Chondrocyte (in vitro differentiated cells): ENCODE measurements at regions not wholly inside any gene's neighbourhood (a gene's known extent, or its start where the extent isn't known, plus 50 kb on each side); places are given as distances from the start of the nearest gene placed in this dataset.

Source experiments
- DNase-seq: peaks from one replicate; pipeline ENCODE4 v3.0.0; 2021; ENCODE audit warnings: mixed read lengths, low spot score
- H3K27ac Mint-ChIP-seq: one replicate; pipeline ENCODE4 v1.8.0; 2021; ENCODE audit warnings: mild to moderate bottlenecking, moderate library complexity, mixed read lengths; ENCODE audit not compliant: unreplicated experiment
- H3K27me3 Mint-ChIP-seq: 2 replicates; pipeline ENCODE4 v1.8.0; 2021; ENCODE audit warnings: low read depth, mixed read lengths
- H3K36me3 Mint-ChIP-seq: 2 replicates; pipeline ENCODE4 v1.8.0; 2021; ENCODE audit warnings: low read depth, mixed read lengths
- H3K4me1 Mint-ChIP-seq: 2 replicates; pipeline ENCODE4 v1.8.0; 2021; ENCODE audit warnings: low read depth, mild to moderate bottlenecking, mixed read lengths
- H3K4me3 Mint-ChIP-seq: one replicate; pipeline ENCODE4 v1.8.0; 2021; ENCODE audit warnings: mild to moderate bottlenecking, moderate library complexity, mixed read lengths; ENCODE audit not compliant: unreplicated experiment
- H3K9me3 Mint-ChIP-seq: 2 replicates; pipeline ENCODE4 v1.8.0; 2021; ENCODE audit warnings: low read depth, mixed read lengths
- CTCF ChIP-seq: fragments of 200-600 bp; sonication (generic); IDR thresholded peaks from 2 replicates; pipeline ENCODE4 v1.5.0; 2021; ENCODE audit warnings: antibody characterized with exemption, mild to moderate bottlenecking, moderate library complexity

DNA sequence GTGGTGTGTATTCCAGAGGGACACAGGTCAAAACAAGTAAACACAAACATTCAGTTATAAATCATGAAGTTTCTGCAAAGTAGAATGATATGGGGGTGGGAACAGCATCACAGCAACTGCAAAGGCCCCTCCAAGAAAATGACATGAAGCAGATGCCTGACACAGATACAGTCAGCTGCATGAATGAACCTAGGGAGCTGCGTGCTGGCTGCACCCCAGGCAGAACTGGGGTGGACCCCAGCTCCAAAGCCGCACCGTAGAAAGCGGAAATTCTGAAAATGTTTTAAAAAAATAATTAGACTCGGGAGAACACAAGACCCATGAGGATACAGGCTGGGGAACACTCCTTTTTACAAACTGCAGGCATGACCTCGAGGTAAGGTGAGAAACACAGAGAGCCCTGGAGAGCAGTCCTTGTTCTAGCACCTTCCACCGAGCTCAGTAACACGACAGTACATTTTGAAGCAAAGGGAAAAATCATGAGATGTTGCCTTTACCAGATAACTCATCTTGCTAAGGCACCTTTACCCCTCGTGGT lies 323.8 kb downstream of the SOX9 start:
- no peak for TF ChIP-seq CTCF
- no peak overlapping the region for H3K4me3 Mint-ChIP-seq
- peaks cover 28% of the 10 kb centered on the region for H3K4me1 Mint-ChIP-seq
- DNase-seq = no peak
- no peaks in the 10 kb centered on the region for H3K36me3 Mint-ChIP-seq
- no peaks in the 10 kb centered on the region for H3K27me3 Mint-ChIP-seq
- H3K9me3 Mint-ChIP-seq = no peaks in the 10 kb centered on the region
- no peak overlapping the region for H3K27ac Mint-ChIP-seq

GRCh38 chr17:72445055-72445991 lies 324.5 kb downstream of the SOX9 start:
- Mint-ChIP-seq H3K4me3 (no peak overlapping the region), H3K36me3 (peaks cover under 1% of the 10 kb centered on the region), H3K9me3 (no peaks in the 10 kb centered on the region), H3K27ac (no peak overlapping the region), H3K4me1 (peaks cover 20% of the 10 kb centered on the region), H3K27me3 (no peaks in the 10 kb centered on the region)
- TF ChIP-seq CTCF = no peak
- no peak for DNase-seq

- Mint-ChIP-seq H3K27me3 (no peaks in the 10 kb centered on the region), H3K36me3 (peaks cover 1% of the 10 kb centered on the region), H3K9me3 (no peaks in the 10 kb centered on the region), H3K27ac (no peak overlapping the region), H3K4me3 (no peak overlapping the region), H3K4me1 (peaks cover 19% of the 10 kb centered on the region)
- no peak for DNase-seq
- no peak for TF ChIP-seq CTCF
Measured at GRCh38 chr17:72446118-72446517, 325.3 kb downstream of the SOX9 start.

- Mint-ChIP-seq H3K4me3 (no peak overlapping the region), H3K36me3 (peaks cover 1% of the 10 kb centered on the region), H3K27me3 (no peaks in the 10 kb centered on the region), H3K4me1 (peaks cover 19% of the 10 kb centered on the region), H3K9me3 (no peaks in the 10 kb centered on the region), H3K27ac (no peak overlapping the region)
- DNase-seq = no peak
- TF ChIP-seq CTCF = no peak
Measured at GRCh38 chr17:72446525-72447250, 325.9 kb downstream of the SOX9 start.

DNA sequence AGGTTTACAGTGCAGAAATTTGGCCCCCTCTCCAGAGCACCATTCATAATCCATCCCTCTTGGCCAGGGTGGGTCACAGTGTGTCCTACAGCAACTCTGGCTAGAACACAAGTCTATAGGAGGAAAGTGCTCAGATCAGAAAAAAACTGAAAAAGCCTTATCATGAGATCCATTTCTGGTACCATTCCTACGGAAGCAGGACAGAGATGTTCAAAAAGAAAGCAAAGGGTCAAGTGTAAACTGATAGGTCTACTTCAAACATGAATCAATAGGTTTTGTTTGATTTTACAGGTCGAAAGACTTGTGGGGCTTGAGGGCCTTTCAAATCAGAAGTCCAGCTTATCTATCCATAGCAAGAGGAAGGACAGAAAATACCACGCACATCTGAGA lies 326.4 kb downstream of the SOX9 start:
- Mint-ChIP-seq H3K27ac (no peak overlapping the region), H3K36me3 (peaks cover 1% of the 10 kb centered on the region), H3K4me3 (no peak overlapping the region), H3K4me1 (peaks cover 19% of the 10 kb centered on the region), H3K9me3 (no peaks in the 10 kb centered on the region), H3K27me3 (no peaks in the 10 kb centered on the region)
- no peak for TF ChIP-seq CTCF
- no peak for DNase-seq
